ENCODE measurements at regions not wholly inside any gene's neighbourhood (a gene's known extent, or its start where the extent isn't known, plus 50 kb on each side); places are given as distances from the start of the nearest gene placed in this dataset.
"Not testable (repeated sequence)": the region's sequence is repeated elsewhere in the genome, so short reads cannot be mapped to it uniquely, and the experiment has no call there.

DNA sequence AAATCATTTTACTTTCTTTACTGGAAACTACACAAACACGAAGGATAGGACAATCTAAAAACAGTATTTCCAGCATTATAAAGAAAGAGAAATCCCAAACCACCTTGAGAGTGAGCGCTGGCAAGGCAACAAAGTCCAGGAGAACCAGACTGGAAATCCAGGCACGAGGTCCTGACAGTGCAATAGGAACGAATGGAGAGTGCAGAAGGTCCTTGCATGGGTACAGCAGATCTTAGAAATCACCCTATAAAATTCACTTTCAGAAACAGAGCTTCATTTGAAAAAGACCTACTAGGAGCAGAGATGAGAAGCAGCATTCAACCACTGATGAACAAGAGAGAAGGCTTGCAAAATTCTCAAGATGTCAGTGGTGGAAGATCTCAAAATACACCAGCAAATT is 133.7 kb upstream of the ST8SIA4 start:
- DNase-seq (ENCODE audit: low spot score), result no peak

DNA sequence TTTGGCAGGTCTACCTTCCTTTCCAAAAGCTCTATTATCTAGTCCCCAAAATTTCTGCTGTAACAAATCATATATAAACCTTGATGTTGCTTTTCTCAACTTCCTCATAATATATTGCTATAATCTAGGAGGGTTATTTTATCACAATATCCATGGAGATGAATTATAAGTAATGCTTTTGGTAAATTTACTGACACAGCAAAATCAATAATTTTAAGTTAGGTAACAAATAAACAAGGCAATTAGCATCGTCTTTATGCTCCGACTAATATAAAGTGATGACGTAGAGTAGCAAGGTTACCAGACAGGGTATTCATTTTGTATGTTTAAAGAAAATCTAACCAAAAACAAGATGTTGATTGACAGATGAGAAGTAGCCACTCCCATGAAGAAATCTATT is 132.3 kb upstream of the ST8SIA4 start:
- DNase-seq (ENCODE audit: low spot score), result no peak

DNA sequence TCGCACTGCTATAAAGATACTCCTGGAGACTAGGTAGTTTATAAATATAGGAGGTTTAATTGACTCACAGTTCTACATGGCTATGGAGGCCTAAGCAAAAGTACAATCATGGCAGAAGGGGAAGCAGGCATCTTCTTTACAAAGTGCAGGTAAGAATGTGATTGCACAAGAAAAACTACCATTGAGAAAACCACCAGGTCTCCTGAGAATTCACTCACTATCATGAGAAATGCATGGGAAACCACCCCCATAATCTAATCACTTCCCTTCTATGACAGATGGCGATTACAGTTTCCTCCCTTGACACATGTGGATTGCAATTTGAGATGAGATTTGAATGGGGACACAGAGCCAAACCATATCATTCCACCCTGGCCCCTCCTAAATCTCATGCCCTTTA is 121.2 kb upstream of the ST8SIA4 start:
- no peak for DNase-seq (ENCODE audit: low spot score)

DNA sequence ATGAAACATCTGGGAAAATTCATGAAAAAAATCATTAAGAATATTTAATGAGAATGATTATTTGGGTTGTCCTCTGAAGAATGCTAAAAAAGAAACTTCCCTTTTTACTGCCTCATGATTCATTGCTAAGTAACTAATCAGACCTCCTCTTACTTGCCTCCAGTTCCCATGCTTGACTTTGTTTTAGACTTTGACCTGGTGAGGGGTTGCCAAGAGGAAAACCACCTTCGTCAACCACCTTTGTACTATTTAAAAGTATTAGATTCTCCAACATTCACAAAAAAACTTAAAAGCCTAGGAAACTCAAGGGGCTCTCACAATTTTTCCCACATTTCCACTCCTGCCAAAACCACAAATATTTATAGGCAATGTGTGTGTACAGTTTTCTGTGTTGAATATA is 115.2 kb upstream of the ST8SIA4 start:
- DNase-seq (ENCODE audit: low spot score), result no peak

DNA sequence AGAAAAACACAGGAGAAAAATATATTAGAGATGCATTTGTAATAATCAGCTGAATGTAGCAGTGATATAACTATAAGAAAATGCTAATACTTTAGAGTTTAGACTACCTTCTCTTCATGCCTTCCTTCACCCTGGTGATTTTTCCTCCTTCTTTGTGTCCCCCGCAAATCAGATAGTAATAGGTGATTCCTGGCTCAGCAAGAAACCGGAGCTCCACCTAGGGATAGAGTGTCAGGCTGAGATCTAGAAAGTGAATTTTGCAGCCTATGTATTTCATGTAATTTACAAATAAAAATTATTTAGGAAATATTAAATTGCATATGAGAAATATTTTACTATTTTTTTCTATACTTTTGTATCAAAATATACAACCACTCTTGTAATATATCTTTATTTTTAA is 109.8 kb upstream of the ST8SIA4 start:
- no peak for DNase-seq (ENCODE audit: low spot score)

DNA sequence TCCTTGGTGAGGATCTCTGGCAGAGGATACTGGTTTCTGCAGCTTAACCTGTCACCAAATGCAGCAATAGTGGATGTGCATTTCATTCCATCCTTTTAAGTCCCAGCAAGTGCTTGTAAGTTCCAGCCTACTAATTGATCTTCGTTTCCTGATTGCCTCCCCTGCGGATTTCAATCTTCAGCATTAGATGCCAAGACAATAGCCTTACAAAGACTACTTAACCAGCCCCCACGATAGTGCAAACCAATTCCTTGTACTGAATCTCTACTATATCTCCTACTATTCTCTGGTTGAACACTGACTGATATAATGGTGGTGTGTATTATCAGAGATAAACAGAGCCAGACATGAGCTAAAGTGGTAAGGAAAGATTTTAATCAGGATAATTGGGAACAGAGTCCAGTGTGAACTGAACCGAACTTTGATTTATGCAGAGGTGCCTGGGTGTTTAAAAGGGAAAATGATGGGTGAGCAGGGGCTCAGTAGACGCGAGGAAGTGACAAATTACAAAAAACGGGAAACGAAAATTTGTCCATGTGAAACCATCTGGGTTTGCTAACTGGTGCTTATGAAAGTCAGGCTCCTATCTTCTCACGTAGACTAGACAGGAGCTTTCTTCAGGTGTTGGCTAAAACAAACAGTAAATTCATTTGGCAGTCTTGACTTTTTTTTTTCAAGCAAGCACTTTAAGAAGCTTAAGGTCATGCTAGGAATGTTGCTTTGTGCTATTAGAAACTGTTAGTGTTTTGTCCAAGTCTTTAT is 106.9 kb upstream of the ST8SIA4 start:
- no peak for DNase-seq (ENCODE audit: low spot score)

DNA sequence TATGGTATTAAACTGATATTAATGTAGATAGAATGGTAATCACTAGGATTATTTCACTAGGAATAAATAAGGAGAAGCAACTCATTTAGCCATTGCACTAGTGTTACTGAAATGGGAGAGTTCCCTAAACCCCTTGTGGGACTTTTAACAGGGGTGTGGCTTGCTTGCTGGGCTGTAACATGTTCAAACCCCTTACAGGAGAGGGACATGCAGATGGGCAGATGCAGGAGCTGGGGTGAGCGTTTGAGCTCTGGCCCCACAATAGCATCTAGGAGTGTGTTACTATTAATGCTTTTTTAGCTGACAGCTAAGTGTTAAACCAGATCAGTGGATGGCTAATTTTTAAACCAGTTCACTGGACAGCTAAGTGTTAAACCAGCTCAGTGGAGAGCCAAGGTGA is 89.3 kb upstream of the ST8SIA4 start:
- DNase-seq (ENCODE audit: low spot score), result no peak

DNA sequence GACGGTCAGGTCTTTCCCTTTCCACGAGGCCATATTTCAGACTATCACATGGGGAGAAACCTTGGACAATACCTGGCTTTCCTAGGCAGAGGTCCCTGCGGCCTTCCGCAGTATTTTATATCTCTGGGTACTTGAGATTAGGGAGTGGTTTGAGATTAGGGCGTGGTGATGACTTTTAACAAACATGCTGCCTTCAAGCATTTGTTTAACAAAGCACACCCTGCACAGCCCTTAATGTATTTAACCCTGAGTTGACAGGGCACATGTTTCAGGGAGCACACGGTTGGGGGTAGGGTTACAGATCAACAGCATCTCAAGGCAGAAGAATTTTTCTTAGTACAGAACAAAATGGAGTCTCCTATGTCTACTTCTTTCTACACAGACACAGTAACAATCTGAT is 80.5 kb upstream of the ST8SIA4 start:
- DNase-seq (ENCODE audit: low spot score), result not testable (repeated sequence)

DNA sequence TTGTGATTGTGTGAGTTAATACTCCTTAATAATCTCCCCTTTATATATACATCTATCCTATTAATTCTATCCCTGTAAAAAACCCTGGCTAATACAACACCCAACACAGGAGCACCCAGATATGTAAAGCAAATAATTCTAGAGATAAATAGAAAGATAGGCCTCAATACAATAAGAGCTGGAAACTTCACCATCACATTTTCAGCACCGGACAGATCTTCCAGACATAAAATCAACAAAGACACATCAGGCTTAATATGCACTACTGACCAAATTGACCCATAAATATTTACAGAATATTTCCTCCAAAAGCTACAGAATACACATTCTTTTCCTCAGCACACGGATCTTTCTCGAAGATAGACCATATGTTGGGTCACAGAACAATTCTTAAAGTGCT is 71.0 kb upstream of the ST8SIA4 start:
- DNase-seq (ENCODE audit: low spot score), result no peak

DNA sequence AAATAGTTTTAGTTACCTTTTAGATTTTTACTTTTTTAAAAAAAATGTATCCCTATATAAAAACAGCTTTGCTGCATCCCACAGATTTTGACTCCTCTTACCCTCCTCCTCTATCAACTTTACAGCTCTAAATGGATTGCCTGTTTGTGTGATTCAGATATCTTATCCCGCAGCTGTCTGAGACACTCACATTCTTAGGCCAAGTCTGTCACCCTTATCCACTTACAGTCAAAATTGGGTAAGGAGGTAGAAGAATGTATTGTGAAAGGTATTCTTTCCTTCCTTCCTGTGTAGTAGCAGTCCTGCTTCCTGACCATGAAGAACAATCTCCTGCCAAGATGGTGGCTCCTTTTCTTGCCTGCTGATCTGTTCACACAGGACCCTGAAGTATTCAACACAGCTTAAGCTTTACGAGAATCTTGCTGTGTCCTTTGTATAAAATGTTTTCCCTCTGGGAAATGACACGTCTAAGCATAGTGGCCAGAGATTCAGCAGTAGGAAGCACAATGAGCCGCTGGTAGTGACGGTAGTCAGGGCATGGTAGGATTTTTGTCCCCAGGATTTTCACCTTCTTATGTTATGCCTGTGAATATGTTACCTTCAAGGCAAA is 67.7 kb upstream of the ST8SIA4 start:
- DNase-seq (ENCODE audit: low spot score), result no peak

DNA sequence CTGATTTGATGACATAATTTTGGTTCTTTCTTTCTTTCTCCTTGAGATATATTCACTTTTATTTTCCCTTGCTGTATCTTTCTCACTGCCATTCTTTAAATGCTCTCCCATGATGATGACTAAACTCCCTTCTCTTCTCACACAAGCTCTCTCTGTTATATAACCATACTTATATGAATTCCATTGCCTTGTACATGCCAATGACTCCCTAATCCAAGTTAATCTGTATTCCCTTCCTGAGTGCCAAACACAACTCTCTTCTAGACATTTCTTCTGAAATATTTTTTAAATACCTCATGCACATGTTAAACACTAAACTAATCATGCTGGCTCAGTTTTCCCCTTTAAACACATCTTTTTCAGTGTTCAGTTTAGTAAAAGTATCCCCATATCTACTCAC is 62.2 kb upstream of the ST8SIA4 start:
- DNase-seq (ENCODE audit: low spot score), result no peak
